ENCODE measurements at regions not wholly inside any gene's neighbourhood (a gene's known extent, or its start where the extent isn't known, plus 50 kb on each side); places are given as distances from the start of the nearest gene placed in this dataset.

- Histone ChIP-seq H3K9me2 (replicated peaks; ENCODE audit: insufficient read depth, low read length) (no peaks in the 10 kb centered on the region), H3K4me1 (ENCODE audit: low read length) (no peaks in the 10 kb centered on the region), H3K27ac (ENCODE audit: low read length) (no peak overlapping the region), H3K9ac (ENCODE audit: low read length) (no peak overlapping the region), H3K4me2 (ENCODE audit: low read depth, low read length, poor library complexity, severe bottlenecking) (no peak overlapping the region), H2AFZ (ENCODE audit: low read length) (no peak overlapping the region), H3K9me3 (ENCODE audit: low read length) (peaks cover 6% of the 10 kb centered on the region; the same call in 1 of the 2 replicates), H3K4me3 (ENCODE audit: low read length) (no peak overlapping the region), H4K20me1 (ENCODE audit: insufficient read depth, low read depth, low read length) (no peaks in the 10 kb centered on the region), H3K79me2 (ENCODE audit: low read length) (no peaks in the 10 kb centered on the region), H3K27me3 (ENCODE audit: low read length) (no peaks in the 10 kb centered on the region), H3K36me3 (ENCODE audit: insufficient read depth, low read length) (no peaks in the 10 kb centered on the region)
- peak; percentile 42 for DNase-seq
Measured at GRCh38 chr16:6146874-6147425, 1049.4 kb upstream of the EEF2KMT start.

DNA sequence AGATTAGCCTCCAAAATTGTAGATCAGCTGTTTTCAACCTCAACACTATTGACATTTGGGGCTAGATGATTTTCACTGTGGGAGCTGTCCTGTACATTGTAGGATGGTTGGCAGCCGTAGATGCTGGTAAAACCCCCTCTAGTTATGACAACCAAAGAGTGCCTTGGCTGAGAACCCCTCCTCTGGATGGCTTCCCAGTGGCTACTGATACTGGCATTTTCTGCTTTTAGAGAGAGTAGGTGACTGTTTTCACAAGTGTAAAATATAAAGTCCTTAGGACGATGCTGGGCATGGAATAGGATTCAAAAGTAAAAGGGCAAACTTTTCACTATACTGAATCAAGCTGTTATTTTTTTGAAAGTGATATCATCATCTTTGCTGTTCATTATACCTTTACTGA lies 1048.8 kb upstream of the EEF2KMT start:
- H3K9me3 ChIP-seq (ENCODE audit: low read length) = peaks cover 6% of the 10 kb centered on the region; the same call in 1 of the 2 replicates
- H3K9ac ChIP-seq (ENCODE audit: low read length) = no peak overlapping the region
- H3K36me3 ChIP-seq (ENCODE audit: insufficient read depth, low read length) = no peaks in the 10 kb centered on the region
- no peaks in the 10 kb centered on the region for H3K27me3 ChIP-seq (ENCODE audit: low read length)
- no peak for DNase-seq
- H3K4me3 ChIP-seq (ENCODE audit: low read length) = no peak overlapping the region
- H3K9me2 ChIP-seq (replicated peaks; ENCODE audit: insufficient read depth, low read length) = no peaks in the 10 kb centered on the region
- no peaks in the 10 kb centered on the region for H3K79me2 ChIP-seq (ENCODE audit: low read length)
- no peaks in the 10 kb centered on the region for H3K4me1 ChIP-seq (ENCODE audit: low read length)
- H2AFZ ChIP-seq (ENCODE audit: low read length) = no peak overlapping the region
- no peak overlapping the region for H3K4me2 ChIP-seq (ENCODE audit: low read depth, low read length, poor library complexity, severe bottlenecking)
- no peaks in the 10 kb centered on the region for H4K20me1 ChIP-seq (ENCODE audit: insufficient read depth, low read depth, low read length)
- H3K27ac ChIP-seq (ENCODE audit: low read length) = no peak overlapping the region

DNA sequence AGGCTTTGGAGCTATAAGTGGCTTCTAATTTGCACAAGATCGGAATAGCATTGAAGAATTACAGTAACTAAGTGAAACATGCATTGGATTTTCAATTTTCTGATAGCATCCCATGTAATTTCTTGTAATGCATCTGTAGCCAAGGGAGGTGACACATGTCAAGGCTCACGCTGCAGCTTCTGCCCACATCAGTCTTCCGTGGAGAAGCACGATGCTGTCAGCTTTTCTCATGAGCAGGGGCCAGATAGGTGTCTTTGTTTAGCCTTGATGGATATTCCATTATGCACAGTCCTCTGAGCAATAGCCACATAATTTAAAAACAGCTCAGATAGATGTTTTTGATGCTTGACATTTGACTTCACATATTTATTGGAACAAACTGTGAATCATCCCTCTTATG lies 1046.9 kb upstream of the EEF2KMT start:
- Histone ChIP-seq H3K4me2 (ENCODE audit: low read depth, low read length, poor library complexity, severe bottlenecking) (no peak overlapping the region), H3K79me2 (ENCODE audit: low read length) (no peaks in the 10 kb centered on the region), H3K27me3 (ENCODE audit: low read length) (no peaks in the 10 kb centered on the region), H3K27ac (ENCODE audit: low read length) (no peak overlapping the region), H3K4me1 (ENCODE audit: low read length) (no peaks in the 10 kb centered on the region), H3K9me3 (ENCODE audit: low read length) (peaks cover 6% of the 10 kb centered on the region; the same call in 1 of the 2 replicates), H3K4me3 (ENCODE audit: low read length) (no peak overlapping the region), H3K36me3 (ENCODE audit: insufficient read depth, low read length) (no peaks in the 10 kb centered on the region), H3K9me2 (replicated peaks; ENCODE audit: insufficient read depth, low read length) (no peaks in the 10 kb centered on the region), H2AFZ (ENCODE audit: low read length) (no peak overlapping the region), H3K9ac (ENCODE audit: low read length) (no peak overlapping the region), H4K20me1 (ENCODE audit: insufficient read depth, low read depth, low read length) (no peaks in the 10 kb centered on the region)
- DNase-seq = no peak

- Histone ChIP-seq H3K4me1 (ENCODE audit: low read length) (no peaks in the 10 kb centered on the region), H3K9me3 (ENCODE audit: low read length) (peaks cover 6% of the 10 kb centered on the region; the same call in 1 of the 2 replicates), H3K9ac (ENCODE audit: low read length) (no peak overlapping the region), H2AFZ (ENCODE audit: low read length) (no peak overlapping the region), H3K27ac (ENCODE audit: low read length) (no peak overlapping the region), H3K79me2 (ENCODE audit: low read length) (no peaks in the 10 kb centered on the region), H3K4me3 (ENCODE audit: low read length) (no peak overlapping the region), H3K36me3 (ENCODE audit: insufficient read depth, low read length) (no peaks in the 10 kb centered on the region), H3K4me2 (ENCODE audit: low read depth, low read length, poor library complexity, severe bottlenecking) (no peak overlapping the region), H4K20me1 (ENCODE audit: insufficient read depth, low read depth, low read length) (no peaks in the 10 kb centered on the region), H3K9me2 (replicated peaks; ENCODE audit: insufficient read depth, low read length) (no peaks in the 10 kb centered on the region), H3K27me3 (ENCODE audit: low read length) (no peaks in the 10 kb centered on the region)
- no peak for DNase-seq
Measured at GRCh38 chr16:6143020-6143419, 1045.4 kb upstream of the EEF2KMT start.

GRCh38 chr16:6133009-6133557 lies 1035.5 kb upstream of the EEF2KMT start:
- no peak overlapping the region for H2AFZ ChIP-seq (ENCODE audit: low read length)
- H3K9me2 ChIP-seq (replicated peaks; ENCODE audit: insufficient read depth, low read length) = no peaks in the 10 kb centered on the region
- H3K79me2 ChIP-seq (ENCODE audit: low read length) = no peaks in the 10 kb centered on the region
- H3K36me3 ChIP-seq (ENCODE audit: insufficient read depth, low read length) = no peaks in the 10 kb centered on the region
- H3K9me3 ChIP-seq (ENCODE audit: low read length) = 0 out of 2 replicates have a peak, but pooled peaks cover 3% of the 10 kb centered on the region
- no peak overlapping the region for H3K4me3 ChIP-seq (ENCODE audit: low read length)
- H4K20me1 ChIP-seq (ENCODE audit: insufficient read depth, low read depth, low read length) = no peaks in the 10 kb centered on the region
- no peak for DNase-seq
- H3K4me1 ChIP-seq (ENCODE audit: low read length) = no peaks in the 10 kb centered on the region
- H3K4me2 ChIP-seq (ENCODE audit: low read depth, low read length, poor library complexity, severe bottlenecking) = no peak overlapping the region
- no peaks in the 10 kb centered on the region for H3K27me3 ChIP-seq (ENCODE audit: low read length)
- no peak overlapping the region for H3K27ac ChIP-seq (ENCODE audit: low read length)
- no peak overlapping the region for H3K9ac ChIP-seq (ENCODE audit: low read length)

- Histone ChIP-seq H3K27ac (ENCODE audit: low read length) (no peak overlapping the region), H3K9ac (ENCODE audit: low read length) (no peak overlapping the region), H3K4me1 (ENCODE audit: low read length) (no peaks in the 10 kb centered on the region), H3K36me3 (ENCODE audit: insufficient read depth, low read length) (no peaks in the 10 kb centered on the region), H3K27me3 (ENCODE audit: low read length) (no peaks in the 10 kb centered on the region), H3K9me2 (replicated peaks; ENCODE audit: insufficient read depth, low read length) (no peaks in the 10 kb centered on the region), H3K4me2 (ENCODE audit: low read depth, low read length, poor library complexity, severe bottlenecking) (no peak overlapping the region), H2AFZ (ENCODE audit: low read length) (no peak overlapping the region), H4K20me1 (ENCODE audit: insufficient read depth, low read depth, low read length) (no peaks in the 10 kb centered on the region), H3K9me3 (ENCODE audit: low read length) (peaks cover 5% of the 10 kb centered on the region; the same call in 1 of the 2 replicates), H3K79me2 (ENCODE audit: low read length) (no peaks in the 10 kb centered on the region), H3K4me3 (ENCODE audit: low read length) (no peak overlapping the region)
- no peak for DNase-seq
Measured at GRCh38 chr16:6132121-6132520, 1034.5 kb upstream of the EEF2KMT start.

- no peak for DNase-seq
- H4K20me1 ChIP-seq (ENCODE audit: insufficient read depth, low read depth, low read length) = no peaks in the 10 kb centered on the region
- H3K4me1 ChIP-seq (ENCODE audit: low read length) = no peaks in the 10 kb centered on the region
- H2AFZ ChIP-seq (ENCODE audit: low read length) = no peak overlapping the region
- no peak overlapping the region for H3K27ac ChIP-seq (ENCODE audit: low read length)
- no peaks in the 10 kb centered on the region for H3K79me2 ChIP-seq (ENCODE audit: low read length)
- H3K4me2 ChIP-seq (ENCODE audit: low read depth, low read length, poor library complexity, severe bottlenecking) = no peak overlapping the region
- H3K4me3 ChIP-seq (ENCODE audit: low read length) = no peak overlapping the region
- no peaks in the 10 kb centered on the region for H3K36me3 ChIP-seq (ENCODE audit: insufficient read depth, low read length)
- no peak overlapping the region for H3K9ac ChIP-seq (ENCODE audit: low read length)
- H3K9me2 ChIP-seq (replicated peaks; ENCODE audit: insufficient read depth, low read length) = no peaks in the 10 kb centered on the region
- peaks cover 5% of the 10 kb centered on the region; the same call in 1 of the 2 replicates for H3K9me3 ChIP-seq (ENCODE audit: low read length)
- no peaks in the 10 kb centered on the region for H3K27me3 ChIP-seq (ENCODE audit: low read length)
Measured at GRCh38 chr16:6131526-6132050, 1034.0 kb upstream of the EEF2KMT start.

DNA sequence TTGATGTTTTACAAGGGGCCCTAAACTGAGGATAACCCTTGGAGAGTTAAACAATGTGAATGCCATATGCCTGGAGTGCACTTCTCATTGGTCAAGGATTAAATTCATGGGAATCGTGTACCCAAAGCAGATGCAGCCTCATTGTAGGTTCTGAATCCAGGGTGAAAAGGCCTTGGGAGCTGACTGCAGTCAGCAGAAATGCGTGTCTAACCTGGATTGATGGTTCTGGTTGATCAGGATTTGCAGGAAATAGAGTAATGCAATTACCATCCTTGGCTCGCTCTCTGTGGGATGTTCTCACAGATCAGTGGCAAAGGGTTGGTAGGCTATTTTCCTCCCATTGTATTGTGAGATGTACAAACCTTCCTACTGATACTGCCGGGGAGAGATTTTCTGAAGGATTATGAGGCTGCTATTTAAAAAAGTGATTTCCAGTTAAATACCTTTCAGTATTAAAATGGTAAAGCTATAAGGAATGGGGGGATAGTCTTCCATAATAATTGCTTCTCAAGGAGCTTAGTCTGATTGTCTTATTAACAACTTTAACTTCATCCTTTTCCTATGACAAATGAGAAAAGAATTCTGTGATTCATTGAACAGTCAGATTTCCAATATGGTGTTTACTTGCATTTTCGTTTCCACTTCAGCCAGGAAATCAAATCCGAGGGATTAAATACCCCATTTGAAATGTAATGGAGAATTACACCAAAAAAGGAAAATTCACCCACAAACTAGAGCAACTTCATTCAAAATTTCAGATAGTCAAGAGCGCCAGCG lies 1028.1 kb upstream of the EEF2KMT start:
- Histone ChIP-seq H3K9me2 (replicated peaks; ENCODE audit: insufficient read depth, low read length) (no peaks in the 10 kb centered on the region), H3K4me3 (ENCODE audit: low read length) (no peak overlapping the region), H3K4me2 (ENCODE audit: low read depth, low read length, poor library complexity, severe bottlenecking) (no peak overlapping the region), H4K20me1 (ENCODE audit: insufficient read depth, low read depth, low read length) (no peaks in the 10 kb centered on the region), H3K79me2 (ENCODE audit: low read length) (no peaks in the 10 kb centered on the region), H3K9me3 (ENCODE audit: low read length) (peaks cover 3% of the 10 kb centered on the region; the same call in 1 of the 2 replicates), H3K36me3 (ENCODE audit: insufficient read depth, low read length) (no peaks in the 10 kb centered on the region), H2AFZ (ENCODE audit: low read length) (no peak overlapping the region), H3K9ac (ENCODE audit: low read length) (no peak overlapping the region), H3K4me1 (ENCODE audit: low read length) (no peaks in the 10 kb centered on the region), H3K27ac (ENCODE audit: low read length) (no peak overlapping the region), H3K27me3 (ENCODE audit: low read length) (no peaks in the 10 kb centered on the region)
- DNase-seq = no peak

Measured in Karpas-422 (cell line).